Mucosa of stomach (tissue), 1 donor: ENCODE measurements at regions not wholly inside any gene's neighbourhood (a gene's known extent, or its start where the extent isn't known, plus 50 kb on each side); places are given as distances from the start of the nearest gene placed in this dataset.

Experiments
- H3K27me3 ChIP-seq: one replicate; pipeline ENCODE4 v1.7.0; 2013; ENCODE audit warnings: mild to moderate bottlenecking, low read length; ENCODE audit not compliant: control insufficient read depth, insufficient read depth
- H3K36me3 ChIP-seq: one replicate; pipeline ENCODE4 v1.7.0; 2013; ENCODE audit warnings: low read length; ENCODE audit not compliant: control insufficient read depth, insufficient read depth
- H3K4me1 ChIP-seq: one replicate; pipeline ENCODE4 v1.7.0; 2013; ENCODE audit warnings: mild to moderate bottlenecking, low read length; ENCODE audit not compliant: control insufficient read depth, insufficient read depth
- H3K4me3 ChIP-seq: one replicate; pipeline ENCODE4 v1.7.0; 2013; ENCODE audit warnings: low read length
- H3K9ac ChIP-seq: one replicate; pipeline ENCODE4 v1.7.0; 2013; ENCODE audit warnings: mild to moderate bottlenecking, low read length, moderate library complexity
- H3K9me3 ChIP-seq: one replicate; pipeline ENCODE4 v1.7.0; 2013; ENCODE audit warnings: mild to moderate bottlenecking, low read length, moderate library complexity; ENCODE audit not compliant: control insufficient read depth
- donor health status: Pancreatic carcinoma.

GRCh38 chr15:62742409-62743171, 300.0 kb upstream of the TPM1 start:
- no peak overlapping the region for H3K4me3 ChIP-seq
- no peaks in the 10 kb centered on the region for H3K27me3 ChIP-seq
- peaks cover 3% of the 10 kb centered on the region for H3K4me1 ChIP-seq
- H3K9me3 ChIP-seq: no peaks in the 10 kb centered on the region
- H3K36me3 ChIP-seq: no peaks in the 10 kb centered on the region
- no peak overlapping the region for H3K9ac ChIP-seq

DNA sequence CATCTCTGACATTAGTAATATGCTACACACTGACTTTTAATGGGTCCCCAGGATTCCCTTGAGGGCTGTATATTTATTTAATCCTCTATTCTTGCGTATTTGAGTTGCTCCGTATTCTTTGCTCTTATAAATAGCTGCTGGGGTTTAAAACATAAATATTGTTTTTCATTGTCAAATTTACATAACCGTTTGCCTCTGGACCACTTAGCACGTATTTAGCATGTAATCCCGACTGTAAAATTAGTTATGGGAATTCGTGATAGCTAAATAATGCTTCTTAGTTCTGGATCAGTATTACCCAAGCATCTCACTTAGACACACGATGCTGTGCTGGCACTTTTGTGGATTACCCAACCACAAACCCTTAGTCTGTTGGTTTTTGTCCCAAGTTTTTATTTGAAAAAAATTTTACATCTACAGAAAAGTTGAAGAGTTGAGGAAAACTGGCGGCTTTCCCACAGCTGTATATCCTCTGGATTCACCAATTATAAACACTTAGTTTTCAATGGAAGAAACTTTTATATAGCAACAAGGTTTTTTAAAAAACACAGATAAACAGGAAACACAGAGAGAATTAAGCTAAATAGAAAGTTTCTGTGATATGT, 296.8 kb upstream of the TPM1 start:
- no peak overlapping the region for H3K4me3 ChIP-seq
- H3K9me3 ChIP-seq: no peaks in the 10 kb centered on the region
- H3K27me3 ChIP-seq: no peaks in the 10 kb centered on the region
- no peaks in the 10 kb centered on the region for H3K36me3 ChIP-seq
- H3K4me1 ChIP-seq: peaks cover 3% of the 10 kb centered on the region
- H3K9ac ChIP-seq: no peak overlapping the region

DNA sequence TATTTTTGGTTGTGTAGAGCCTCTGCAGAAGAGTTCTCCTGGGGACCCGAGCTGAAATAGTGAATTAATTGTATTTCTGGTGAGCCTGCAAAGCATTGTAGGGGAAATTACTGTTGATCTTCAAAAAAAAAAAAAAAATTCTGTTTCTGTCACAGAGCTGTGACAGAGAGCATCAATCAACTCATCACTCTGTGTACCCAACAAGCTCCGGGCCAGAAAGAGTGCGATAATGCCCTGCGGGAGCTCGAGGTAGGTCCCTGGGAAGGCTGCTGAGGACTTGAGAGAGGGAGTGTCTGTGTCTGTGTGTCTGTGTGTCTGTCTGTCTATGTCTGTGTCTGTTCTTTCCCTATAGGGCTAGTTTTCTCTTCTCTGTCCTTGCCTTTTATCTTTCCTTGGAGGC, 294.4 kb upstream of the TPM1 start:
- no peaks in the 10 kb centered on the region for H3K9me3 ChIP-seq
- no peaks in the 10 kb centered on the region for H3K36me3 ChIP-seq
- no peak overlapping the region for H3K9ac ChIP-seq
- H3K27me3 ChIP-seq: no peaks in the 10 kb centered on the region
- H3K4me1 ChIP-seq: peaks cover 3% of the 10 kb centered on the region
- no peak overlapping the region for H3K4me3 ChIP-seq

DNA sequence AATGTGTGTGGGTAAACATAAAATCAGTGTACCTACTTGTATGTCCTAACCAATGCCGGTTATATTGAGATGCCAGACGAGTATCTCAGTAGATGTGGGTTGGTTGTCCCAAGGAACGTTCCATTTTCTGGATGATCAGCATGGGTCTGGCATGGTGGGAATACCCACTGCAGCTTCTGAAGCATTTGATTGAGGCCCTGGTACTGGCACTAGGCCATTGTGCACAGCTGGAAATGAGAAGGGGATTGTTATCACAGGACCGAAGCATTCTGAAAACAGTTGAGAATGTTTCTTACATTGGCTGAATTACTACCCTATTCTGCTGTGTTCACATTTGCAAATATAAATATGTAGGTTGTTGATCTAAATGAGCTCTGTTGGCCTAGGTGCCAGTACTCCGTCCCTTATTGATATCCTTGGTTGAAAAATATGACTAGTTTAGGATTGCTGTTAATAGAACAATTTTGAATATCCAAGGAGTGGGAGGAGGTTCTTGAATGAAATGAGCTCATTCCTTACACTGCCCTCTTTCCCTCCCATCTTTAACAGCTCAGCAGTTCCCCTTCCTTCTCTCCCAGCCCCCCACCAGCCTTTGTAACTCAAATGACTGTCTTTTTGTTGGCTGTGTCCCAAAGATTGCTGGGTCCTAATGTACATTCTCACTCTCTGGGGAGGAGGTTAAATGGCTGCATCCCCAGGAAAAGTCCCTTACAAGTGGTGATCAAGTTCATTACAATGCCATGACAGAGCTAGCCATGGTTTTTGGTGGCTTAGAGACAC, 293.3 kb upstream of the TPM1 start:
- Histone ChIP-seq H3K4me1 (peaks cover 3% of the 10 kb centered on the region), H3K9ac (no peak overlapping the region), H3K9me3 (no peaks in the 10 kb centered on the region), H3K4me3 (no peak overlapping the region), H3K36me3 (no peaks in the 10 kb centered on the region), H3K27me3 (no peaks in the 10 kb centered on the region)

GRCh38 chr15:62750471-62750870, 292.1 kb upstream of the TPM1 start:
- peaks cover 3% of the 10 kb centered on the region for H3K4me1 ChIP-seq
- H3K27me3 ChIP-seq: no peaks in the 10 kb centered on the region
- no peak overlapping the region for H3K9ac ChIP-seq
- no peaks in the 10 kb centered on the region for H3K36me3 ChIP-seq
- H3K9me3 ChIP-seq: no peaks in the 10 kb centered on the region
- H3K4me3 ChIP-seq: no peak overlapping the region

DNA sequence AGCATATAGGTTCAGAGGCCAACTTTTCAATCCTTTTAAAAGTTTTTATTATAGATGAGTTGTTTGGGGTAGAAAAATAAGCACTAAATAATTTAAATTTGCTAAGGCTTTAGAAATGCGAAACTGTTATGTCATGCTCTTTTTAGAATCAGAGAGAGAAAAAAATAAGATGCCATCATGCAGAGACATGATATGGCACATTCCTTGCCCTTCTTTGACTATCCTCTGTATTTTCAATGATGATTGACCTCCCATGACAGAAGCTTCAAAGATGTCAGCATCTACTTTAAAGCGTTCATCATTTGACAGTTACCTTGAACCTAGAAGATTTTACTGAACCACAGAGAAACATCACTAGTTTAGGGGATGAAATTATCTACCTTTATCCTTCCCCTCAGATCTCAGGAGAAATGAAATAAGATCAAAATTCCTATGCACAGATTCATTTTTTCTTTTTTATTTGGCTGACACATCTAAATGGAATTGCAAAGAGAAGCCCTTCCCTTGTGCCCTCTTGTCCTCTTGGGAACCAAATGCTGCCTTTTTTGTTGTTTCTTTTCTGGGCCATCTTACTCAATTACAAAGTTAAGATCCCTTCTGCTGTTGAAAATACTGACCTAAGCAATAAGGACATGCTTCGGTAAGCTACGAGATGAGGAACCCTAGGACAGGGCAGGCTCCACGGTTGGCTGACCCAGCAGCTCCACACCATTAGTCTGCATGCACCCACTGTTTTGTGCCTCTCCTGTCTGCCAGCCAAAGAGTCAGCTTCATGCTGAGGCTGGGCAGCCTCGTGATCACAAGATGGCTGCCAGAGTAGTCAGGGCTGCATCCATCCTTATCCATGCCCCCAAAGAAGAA, 289.7 kb upstream of the TPM1 start:
- no peak overlapping the region for H3K4me3 ChIP-seq
- no peaks in the 10 kb centered on the region for H3K36me3 ChIP-seq
- H3K27me3 ChIP-seq: no peaks in the 10 kb centered on the region
- H3K9ac ChIP-seq: no peak overlapping the region
- H3K4me1 ChIP-seq: no peaks in the 10 kb centered on the region
- no peaks in the 10 kb centered on the region for H3K9me3 ChIP-seq

DNA sequence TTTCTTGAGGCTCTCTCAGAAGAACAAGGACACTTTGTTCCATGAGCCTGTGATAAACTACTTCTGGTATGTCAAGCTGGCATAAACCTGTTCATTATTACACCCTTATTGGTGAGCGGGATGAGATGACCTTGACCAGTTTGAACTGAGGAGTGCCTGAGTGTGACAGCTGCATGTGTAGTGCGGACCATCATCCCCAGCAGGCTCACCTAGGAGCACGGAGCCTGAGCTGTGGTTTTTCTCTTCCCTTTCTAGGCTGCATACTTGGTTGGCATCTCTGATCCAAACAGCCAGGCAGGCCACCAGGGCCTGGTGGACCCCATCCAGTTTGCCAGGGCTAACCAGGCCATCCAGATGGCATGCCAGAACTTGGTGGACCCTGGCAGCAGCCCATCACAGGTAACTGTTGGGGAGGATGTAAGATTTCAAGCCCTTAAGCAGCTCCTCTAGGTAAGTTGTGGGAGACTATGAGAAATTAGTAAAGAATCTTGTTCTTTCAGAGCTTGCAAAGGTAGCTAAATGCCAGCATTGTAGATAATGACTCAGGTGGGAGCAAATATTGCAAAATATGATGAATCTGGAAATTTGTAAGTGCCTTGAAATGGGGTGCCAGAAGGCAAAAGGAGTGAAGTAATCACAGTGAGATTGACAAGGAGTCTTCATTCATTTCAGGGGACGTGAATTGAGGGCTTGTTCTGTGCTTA, 288.9 kb upstream of the TPM1 start:
- Histone ChIP-seq H3K36me3 (no peaks in the 10 kb centered on the region), H3K9ac (no peak overlapping the region), H3K27me3 (no peaks in the 10 kb centered on the region), H3K9me3 (no peaks in the 10 kb centered on the region), H3K4me1 (peaks cover 1% of the 10 kb centered on the region), H3K4me3 (no peak overlapping the region)

GRCh38 chr15:62756326-62756994, 286.1 kb upstream of the TPM1 start:
- Histone ChIP-seq H3K36me3 (no peaks in the 10 kb centered on the region), H3K4me1 (peaks cover 13% of the 10 kb centered on the region), H3K27me3 (no peaks in the 10 kb centered on the region), H3K4me3 (no peak overlapping the region), H3K9ac (no peak overlapping the region), H3K9me3 (no peaks in the 10 kb centered on the region)

GRCh38 chr15:62756995-62757360, 285.6 kb upstream of the TPM1 start:
- Histone ChIP-seq H3K4me3 (no peak overlapping the region), H3K36me3 (peaks cover 5% of the 10 kb centered on the region), H3K27me3 (no peaks in the 10 kb centered on the region), H3K9ac (no peak overlapping the region), H3K9me3 (no peaks in the 10 kb centered on the region), H3K4me1 (peaks cover 13% of the 10 kb centered on the region)

DNA sequence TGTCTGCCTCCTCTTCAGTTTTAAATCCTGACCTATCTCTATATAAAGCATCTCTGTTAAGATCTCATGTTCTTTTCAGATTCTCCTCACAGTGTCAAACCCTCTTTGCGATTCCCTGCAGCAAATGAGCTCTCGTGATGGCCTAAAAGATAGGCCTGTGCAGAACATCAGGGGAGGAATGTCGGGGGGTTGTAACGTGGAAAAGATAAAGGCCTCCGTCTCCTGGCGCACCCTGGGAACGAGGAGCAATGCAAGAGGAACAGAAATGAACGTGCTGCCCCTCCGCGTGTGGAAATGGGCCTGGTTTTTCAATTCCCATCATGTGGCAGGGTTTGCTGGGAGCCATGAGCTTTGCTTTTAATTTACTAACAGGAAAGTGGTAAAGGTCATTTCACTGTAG, 285.0 kb upstream of the TPM1 start:
- Histone ChIP-seq H3K4me3 (no peak overlapping the region), H3K9me3 (no peaks in the 10 kb centered on the region), H3K27me3 (no peaks in the 10 kb centered on the region), H3K36me3 (peaks cover 8% of the 10 kb centered on the region), H3K4me1 (peaks cover 13% of the 10 kb centered on the region), H3K9ac (no peak overlapping the region)
